Neural cell (in vitro differentiated cells): ENCODE measurements at regions not wholly inside any gene's neighbourhood (a gene's known extent, or its start where the extent isn't known, plus 50 kb on each side); places are given as distances from the start of the nearest gene placed in this dataset.
"Not testable (repeated sequence)": the region's sequence is repeated elsewhere in the genome, so short reads cannot be mapped to it uniquely, and the experiment has no call there.

Source experiments
- H2AFZ ChIP-seq: fragments of 200-600, 300-800 bp; sonication (generic), shearing (Covaris generic); 2 replicates; pipeline ENCODE4 v1.6.0; 2014; ENCODE audit warnings: low read depth, mild to moderate bottlenecking, antibody characterized with exemption, low read length, moderate library complexity
- H3F3A ChIP-seq: fragments of 200-600 bp; shearing (Covaris generic); 2 replicates; pipeline ENCODE4 v1.6.1; 2016; ENCODE audit warnings: mild to moderate bottlenecking, moderate library complexity, mixed read lengths, antibody characterized with exemption, low read length; ENCODE audit not compliant: insufficient read depth, poor library complexity, severe bottlenecking
- H3K27ac ChIP-seq: fragments of 200-600, 300-800 bp; sonication (generic), shearing (Covaris generic); 2 replicates; pipeline ENCODE4 v1.5.1; 2014; ENCODE audit warnings: mild to moderate bottlenecking, low read length, moderate library complexity
- H3K27me3 ChIP-seq: fragments of 300-800, 200-600 bp; sonication (generic), shearing (Covaris generic); 2 replicates; pipeline ENCODE4 v1.6.0; 2014; ENCODE audit warnings: mild to moderate bottlenecking, low read depth, low read length, moderate library complexity; ENCODE audit not compliant: insufficient read depth
- H3K36me3 ChIP-seq: fragments of 300-800, 200-600 bp; sonication (generic), shearing (Covaris generic); 2 replicates; pipeline ENCODE4 v1.5.1; 2014; ENCODE audit warnings: mild to moderate bottlenecking, antibody characterized with exemption, low read length, moderate library complexity; ENCODE audit not compliant: insufficient read depth
- H3K4me2 ChIP-seq: fragments of 300-800, 200-600 bp; sonication (generic), shearing (Covaris generic); 2 replicates; pipeline ENCODE4 v1.6.0; 2014; ENCODE audit warnings: mild to moderate bottlenecking, low read length
- H3K4me3 ChIP-seq: fragments of 300-800, 200-600 bp; sonication (generic), shearing (Covaris generic); 2 replicates; pipeline ENCODE4 v1.5.1; 2014; ENCODE audit warnings: mild to moderate bottlenecking, low read length, moderate library complexity
- H3K79me2 ChIP-seq: fragments of 200-600 bp; shearing (Covaris generic); replicated peaks from 2 replicates; pipeline ENCODE4 v1.6.0; 2014; ENCODE audit warnings: mild to moderate bottlenecking, low read length, moderate library complexity; ENCODE audit not compliant: insufficient read depth
- H3K9ac ChIP-seq: fragments of 300-800, 200-600 bp; sonication (generic), shearing (Covaris generic); 2 replicates; pipeline ENCODE4 v1.6.1; 2016; ENCODE audit warnings: mild to moderate bottlenecking, low read length, mixed read lengths
- H3K9me2 ChIP-seq: fragments of 200-600 bp; shearing (Covaris generic); 2 replicates; pipeline ENCODE4 v1.6.1; 2016; ENCODE audit warnings: mild to moderate bottlenecking, low read length, mixed read lengths; ENCODE audit not compliant: insufficient read depth
- H3K9me3 ChIP-seq: fragments of 200-600, 300-800 bp; sonication (generic), shearing (Covaris generic); 2 replicates; pipeline ENCODE4 v1.6.1; 2016; ENCODE audit warnings: mild to moderate bottlenecking, mixed run types, low read length, moderate library complexity, mixed read lengths
- H4K20me1 ChIP-seq: fragments of 200-600 bp; shearing (Covaris generic); 2 replicates; pipeline ENCODE4 v1.6.1; 2016; ENCODE audit warnings: mild to moderate bottlenecking, mixed run types; ENCODE audit not compliant: insufficient read depth
- EP300 ChIP-seq: fragments of 450-650 bp; conservative IDR thresholded peaks from 2 replicates; pipeline ENCODE4 v1.6.1; 2014; ENCODE audit warnings: antibody characterized with exemption, mild to moderate bottlenecking, moderate library complexity; ENCODE audit not compliant: poor library complexity, severe bottlenecking
- EZH2 ChIP-seq: fragments of 200-600, 300-800 bp; shearing (Covaris generic), sonication (generic); IDR thresholded peaks from 2 replicates; pipeline ENCODE4 v1.6.1; 2014; ENCODE audit warnings: antibody characterized with exemption, low read length, borderline replicate concordance, mild to moderate bottlenecking; ENCODE audit not compliant: insufficient read depth, poor library complexity, severe bottlenecking
- MXI1 ChIP-seq: fragments of 450-650 bp; conservative IDR thresholded peaks from 2 replicates; pipeline ENCODE4 v1.6.1; 2014; ENCODE audit warnings: antibody characterized with exemption, mild to moderate bottlenecking; ENCODE audit not compliant: poor library complexity, severe bottlenecking
- POLR2AphosphoS5 ChIP-seq: IDR thresholded peaks from 2 replicates; pipeline ENCODE4 v1.6.1; 2012
- RAD21 ChIP-seq: fragments of 450-650 bp; conservative IDR thresholded peaks from 2 replicates; pipeline ENCODE4 v1.6.1; 2014; ENCODE audit warnings: antibody characterized with exemption, mild to moderate bottlenecking, moderate library complexity
- SMC3 ChIP-seq: fragments of 450-650 bp; conservative IDR thresholded peaks from 2 replicates; pipeline ENCODE4 v1.6.1; 2014; ENCODE audit warnings: antibody characterized with exemption, mild to moderate bottlenecking, moderate library complexity; ENCODE audit not compliant: poor library complexity
- TAF1 ChIP-seq: IDR thresholded peaks from 2 replicates; pipeline ENCODE4 v1.6.1; 2012; ENCODE audit warnings: low read depth
- TF ChIP-seq, protein P1 (sequence below): IDR thresholded peaks from 2 replicates; pipeline ENCODE4 v1.6.1; 2012; ENCODE audit warnings: borderline replicate concordance
- TF ChIP-seq, protein P2 (sequence below): fragments of 450-650 bp; IDR thresholded peaks from 2 replicates; pipeline ENCODE4 v1.5.1; 2014; ENCODE audit warnings: antibody characterized with exemption, mild to moderate bottlenecking, moderate library complexity; ENCODE audit not compliant: poor library complexity, severe bottlenecking

DNA sequence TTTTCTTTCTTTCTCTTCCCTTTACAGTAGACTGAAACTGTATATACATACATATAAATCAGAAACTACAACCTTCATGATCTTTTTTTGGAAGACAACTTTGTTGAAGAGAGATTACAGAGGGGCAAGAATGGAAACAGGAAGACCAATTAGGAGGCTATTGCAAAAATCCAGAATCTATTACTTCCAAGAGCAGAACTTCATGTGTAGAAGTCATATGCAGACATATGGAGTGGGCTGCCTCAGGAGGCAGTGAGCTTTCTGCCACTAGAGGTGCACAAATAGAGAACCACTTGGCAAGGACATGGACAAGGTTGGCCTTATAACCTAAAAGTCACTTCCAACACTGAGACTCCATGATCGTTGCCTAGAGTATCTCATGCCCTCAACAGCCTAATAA, 157.8 kb upstream of the NR4A3 start:
- H3K9me3 ChIP-seq, result no peaks in the 10 kb centered on the region
- no peaks in the 10 kb centered on the region for H3K79me2 ChIP-seq
- no peaks in the 10 kb centered on the region for H3K36me3 ChIP-seq
- no peaks in the 10 kb centered on the region for H4K20me1 ChIP-seq
- no peak overlapping the region for H2AFZ ChIP-seq
- H3K9ac ChIP-seq, result no peak overlapping the region
- H3F3A ChIP-seq, result no peaks in the 10 kb centered on the region
- no peak overlapping the region for H3K27ac ChIP-seq
- no peak overlapping the region for H3K4me3 ChIP-seq
- TF ChIP-seq, protein P1, sequence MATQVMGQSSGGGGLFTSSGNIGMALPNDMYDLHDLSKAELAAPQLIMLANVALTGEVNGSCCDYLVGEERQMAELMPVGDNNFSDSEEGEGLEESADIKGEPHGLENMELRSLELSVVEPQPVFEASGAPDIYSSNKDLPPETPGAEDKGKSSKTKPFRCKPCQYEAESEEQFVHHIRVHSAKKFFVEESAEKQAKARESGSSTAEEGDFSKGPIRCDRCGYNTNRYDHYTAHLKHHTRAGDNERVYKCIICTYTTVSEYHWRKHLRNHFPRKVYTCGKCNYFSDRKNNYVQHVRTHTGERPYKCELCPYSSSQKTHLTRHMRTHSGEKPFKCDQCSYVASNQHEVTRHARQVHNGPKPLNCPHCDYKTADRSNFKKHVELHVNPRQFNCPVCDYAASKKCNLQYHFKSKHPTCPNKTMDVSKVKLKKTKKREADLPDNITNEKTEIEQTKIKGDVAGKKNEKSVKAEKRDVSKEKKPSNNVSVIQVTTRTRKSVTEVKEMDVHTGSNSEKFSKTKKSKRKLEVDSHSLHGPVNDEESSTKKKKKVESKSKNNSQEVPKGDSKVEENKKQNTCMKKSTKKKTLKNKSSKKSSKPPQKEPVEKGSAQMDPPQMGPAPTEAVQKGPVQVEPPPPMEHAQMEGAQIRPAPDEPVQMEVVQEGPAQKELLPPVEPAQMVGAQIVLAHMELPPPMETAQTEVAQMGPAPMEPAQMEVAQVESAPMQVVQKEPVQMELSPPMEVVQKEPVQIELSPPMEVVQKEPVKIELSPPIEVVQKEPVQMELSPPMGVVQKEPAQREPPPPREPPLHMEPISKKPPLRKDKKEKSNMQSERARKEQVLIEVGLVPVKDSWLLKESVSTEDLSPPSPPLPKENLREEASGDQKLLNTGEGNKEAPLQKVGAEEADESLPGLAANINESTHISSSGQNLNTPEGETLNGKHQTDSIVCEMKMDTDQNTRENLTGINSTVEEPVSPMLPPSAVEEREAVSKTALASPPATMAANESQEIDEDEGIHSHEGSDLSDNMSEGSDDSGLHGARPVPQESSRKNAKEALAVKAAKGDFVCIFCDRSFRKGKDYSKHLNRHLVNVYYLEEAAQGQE, result no peak
- TF ChIP-seq EZH2 (no peak), SMC3 (no peak), POLR2AphosphoS5 (no peak), RAD21 (no peak), MXI1 (no peak), EP300 (no peak), TAF1 (no peak)
- TF ChIP-seq, protein P2, sequence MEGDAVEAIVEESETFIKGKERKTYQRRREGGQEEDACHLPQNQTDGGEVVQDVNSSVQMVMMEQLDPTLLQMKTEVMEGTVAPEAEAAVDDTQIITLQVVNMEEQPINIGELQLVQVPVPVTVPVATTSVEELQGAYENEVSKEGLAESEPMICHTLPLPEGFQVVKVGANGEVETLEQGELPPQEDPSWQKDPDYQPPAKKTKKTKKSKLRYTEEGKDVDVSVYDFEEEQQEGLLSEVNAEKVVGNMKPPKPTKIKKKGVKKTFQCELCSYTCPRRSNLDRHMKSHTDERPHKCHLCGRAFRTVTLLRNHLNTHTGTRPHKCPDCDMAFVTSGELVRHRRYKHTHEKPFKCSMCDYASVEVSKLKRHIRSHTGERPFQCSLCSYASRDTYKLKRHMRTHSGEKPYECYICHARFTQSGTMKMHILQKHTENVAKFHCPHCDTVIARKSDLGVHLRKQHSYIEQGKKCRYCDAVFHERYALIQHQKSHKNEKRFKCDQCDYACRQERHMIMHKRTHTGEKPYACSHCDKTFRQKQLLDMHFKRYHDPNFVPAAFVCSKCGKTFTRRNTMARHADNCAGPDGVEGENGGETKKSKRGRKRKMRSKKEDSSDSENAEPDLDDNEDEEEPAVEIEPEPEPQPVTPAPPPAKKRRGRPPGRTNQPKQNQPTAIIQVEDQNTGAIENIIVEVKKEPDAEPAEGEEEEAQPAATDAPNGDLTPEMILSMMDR, result no peak
- no peaks in the 10 kb centered on the region for H3K27me3 ChIP-seq
- no peaks in the 10 kb centered on the region for H3K9me2 ChIP-seq
- H3K4me2 ChIP-seq, result no peak overlapping the region

DNA sequence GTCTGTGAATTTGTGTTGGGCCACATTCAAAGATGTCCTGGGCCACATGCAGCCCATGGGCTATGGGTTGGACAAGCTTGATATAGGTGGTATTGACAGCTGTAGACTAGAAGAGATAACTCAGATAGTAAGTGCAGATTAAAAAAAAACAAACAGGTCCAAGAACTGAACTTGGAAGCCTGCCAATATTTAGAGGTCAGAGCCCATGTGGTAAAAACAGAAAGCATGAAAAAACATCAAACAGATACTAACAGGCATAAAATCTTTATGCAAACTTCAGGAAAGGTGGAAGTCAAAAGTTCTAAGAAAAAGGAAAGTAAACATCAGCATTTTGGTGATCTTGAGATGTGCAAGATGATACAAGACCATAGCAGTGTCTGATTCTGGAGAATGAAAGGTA, 155.1 kb upstream of the NR4A3 start:
- H2AFZ ChIP-seq, result no peak overlapping the region
- H3K9me3 ChIP-seq, result no peaks in the 10 kb centered on the region
- no peaks in the 10 kb centered on the region for H4K20me1 ChIP-seq
- H3K9ac ChIP-seq, result no peak overlapping the region
- no peaks in the 10 kb centered on the region for H3K27me3 ChIP-seq
- no peaks in the 10 kb centered on the region for H3K9me2 ChIP-seq
- TF ChIP-seq, protein P2, result no peak
- TF ChIP-seq EZH2, result no peak
- TF ChIP-seq, protein P1, result no peak
- TF ChIP-seq SMC3, result no peak
- H3F3A ChIP-seq, result no peaks in the 10 kb centered on the region
- H3K27ac ChIP-seq, result no peak overlapping the region
- no peaks in the 10 kb centered on the region for H3K36me3 ChIP-seq
- H3K4me2 ChIP-seq, result no peak overlapping the region
- H3K79me2 ChIP-seq, result no peaks in the 10 kb centered on the region
- no peak overlapping the region for H3K4me3 ChIP-seq

DNA sequence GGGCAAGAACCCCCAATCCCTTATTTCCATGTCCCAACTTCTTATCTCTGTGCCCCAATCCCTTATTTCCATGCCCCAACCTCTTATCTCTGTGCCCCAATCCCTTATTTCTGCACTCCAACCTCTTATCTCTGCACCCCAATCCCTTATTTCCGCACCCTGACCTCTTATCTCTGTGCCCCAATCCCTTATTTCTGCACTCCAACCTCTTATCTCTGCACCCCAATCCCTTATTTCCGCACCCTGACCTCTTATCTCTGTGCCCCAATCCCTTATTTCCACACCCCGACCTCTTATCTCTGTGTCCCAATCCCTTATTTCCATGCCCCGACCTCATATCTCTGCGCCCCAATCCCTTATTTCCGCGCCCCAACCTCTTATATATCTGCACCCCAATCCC, 150.8 kb upstream of the NR4A3 start:
- H3K9me2 ChIP-seq, H3K4me3 ChIP-seq: not testable (repeated sequence)

More for the DNA sequence above, 150.8 kb upstream of the NR4A3 start:
- H2AFZ ChIP-seq, H3K27ac ChIP-seq, H3K36me3 ChIP-seq, H3K9me3 ChIP-seq, H3K9ac ChIP-seq, H3F3A ChIP-seq, H3K79me2 ChIP-seq, H4K20me1 ChIP-seq, H3K4me2 ChIP-seq, H3K27me3 ChIP-seq: not testable (repeated sequence)
